Fibroblast of lung (primary cell): ENCODE measurements at regions not wholly inside any gene's neighbourhood (a gene's known extent, or its start where the extent isn't known, plus 50 kb on each side); places are given as distances from the start of the nearest gene placed in this dataset.

Experiments used
- DNase-seq, 2 donors: peaks; one replicate each; pipeline versions ENCODE4 v3.0.0 to v3.0.0-alpha.2; 2010; ENCODE audit warnings: low read depth in 2 of 2
- H2AFZ ChIP-seq: 2 replicates; pipeline ENCODE4 v1.5.1; 2012; ENCODE audit warnings: low read length, control low read depth, inconsistent platforms
- H3K27ac ChIP-seq: 2 replicates; pipeline ENCODE4 v1.5.1; 2011; ENCODE audit warnings: low read length, control low read depth; ENCODE audit not compliant: insufficient read depth
- H3K27me3 ChIP-seq: 2 replicates; pipeline ENCODE4 v1.5.1; 2011; ENCODE audit warnings: mild to moderate bottlenecking, low read length; ENCODE audit not compliant: control insufficient read depth, insufficient read depth
- H3K36me3 ChIP-seq: 2 replicates; pipeline ENCODE4 v1.5.1; 2011; ENCODE audit warnings: low read length; ENCODE audit not compliant: control insufficient read depth, insufficient read depth
- H3K4me1 ChIP-seq: 2 replicates; pipeline ENCODE4 v1.5.1; 2011; ENCODE audit warnings: low read length; ENCODE audit not compliant: control insufficient read depth, insufficient read depth; ENCODE audit errors: extremely low read depth
- H3K4me2 ChIP-seq: 2 replicates; pipeline ENCODE4 v1.5.1; 2011; ENCODE audit warnings: low read length, control low read depth; ENCODE audit not compliant: insufficient read depth; ENCODE audit errors: extremely low read depth
- H3K4me3 ChIP-seq, 4 experiments: fragments of 200-600 bp in 1 of 4; sonication (generic) in 1 of 4; replicated peaks in 1 of 4; 2 replicates each; pipeline ENCODE4 v1.5.1; 2011 to 2016; ENCODE audit warnings: low read length in 4 of 4, low read depth in 3 of 4, mild to moderate bottlenecking in 3 of 4, control low read depth in 2 of 4, inconsistent platforms in 1 of 4, mixed read lengths in 1 of 4; ENCODE audit not compliant: insufficient read depth in 1 of 4; ENCODE audit errors: control extremely low read depth in 1 of 4
- H3K79me2 ChIP-seq: 2 replicates; pipeline ENCODE4 v1.5.1; 2012; ENCODE audit warnings: mild to moderate bottlenecking, low read length, inconsistent platforms; ENCODE audit not compliant: control insufficient read depth, insufficient read depth
- H3K9ac ChIP-seq: 2 replicates; pipeline ENCODE4 v1.5.1; 2011; ENCODE audit warnings: mild to moderate bottlenecking, low read length, control low read depth; ENCODE audit not compliant: insufficient read depth
- H3K9me3 ChIP-seq: 2 replicates; pipeline ENCODE4 v1.5.1; 2012; ENCODE audit warnings: low read depth, low read length; ENCODE audit not compliant: control insufficient read depth, insufficient read depth
- H4K20me1 ChIP-seq: 2 replicates; pipeline ENCODE4 v1.5.1; 2011; ENCODE audit warnings: low read length; ENCODE audit not compliant: control insufficient read depth, insufficient read depth; ENCODE audit errors: extremely low read depth
- CTCF ChIP-seq, 2 donors: IDR thresholded peaks in 1 of 2; conservative IDR thresholded peaks in 1 of 2; 1 replicate in 1 of 2; 2 replicates in 1 of 2; pipeline ENCODE4 v1.5.1; 2011 to 2012; ENCODE audit warnings: low read length in 2 of 2, control low read depth in 1 of 2, inconsistent platforms in 1 of 2, low read depth in 1 of 2, mild to moderate bottlenecking in 1 of 2
- EZH2 ChIP-seq: IDR thresholded peaks from 2 replicates; pipeline ENCODE4 v1.5.1; 2012; ENCODE audit warnings: low read length, control low read depth, mild to moderate bottlenecking; ENCODE audit errors: missing control alignments

- no peaks in the 10 kb centered on the region for H4K20me1 ChIP-seq
- H3K4me3 ChIP-seq, result no peak overlapping the region
- H3K27ac ChIP-seq, result no peak overlapping the region
Observed at GRCh38 chr17:71304498-71305158, 816.2 kb upstream of the SOX9 start.

GRCh38 chr17:71313866-71314265 lies 807.0 kb upstream of the SOX9 start:
- no peak for DNase-seq

More at GRCh38 chr17:71304498-71305158, 816.2 kb upstream of the SOX9 start:
- no peak overlapping the region for H3K4me2 ChIP-seq
- no peaks in the 10 kb centered on the region for H3K9me3 ChIP-seq
- no peak overlapping the region for H2AFZ ChIP-seq
- no peak for DNase-seq
- H3K27me3 ChIP-seq, result no peaks in the 10 kb centered on the region
- no peak for TF ChIP-seq CTCF (conservative IDR thresholded peaks at IDR 0.05 in 1 of 2, IDR thresholded peaks at IDR 0.05 in 1 of 2; ENCODE audit: low read depth in 1 of 2, low read length in 2 of 2)
- no peak for TF ChIP-seq EZH2
- H3K4me1 ChIP-seq, result no peaks in the 10 kb centered on the region
- H3K36me3 ChIP-seq, result no peaks in the 10 kb centered on the region
- H3K9ac ChIP-seq, result no peak overlapping the region
- H3K79me2 ChIP-seq, result no peaks in the 10 kb centered on the region

GRCh38 chr17:71315568-71315967 lies 805.3 kb upstream of the SOX9 start:
- no peaks in the 10 kb centered on the region for H3K27me3 ChIP-seq
- no peak overlapping the region for H3K4me3 ChIP-seq
- no peak overlapping the region for H3K4me2 ChIP-seq
- H3K9ac ChIP-seq, result no peak overlapping the region
- DNase-seq, result no peak
- H3K79me2 ChIP-seq, result no peaks in the 10 kb centered on the region
- no peaks in the 10 kb centered on the region for H3K36me3 ChIP-seq
- H2AFZ ChIP-seq, result no peak overlapping the region
- H4K20me1 ChIP-seq, result no peaks in the 10 kb centered on the region
- TF ChIP-seq EZH2 (no peak), CTCF (conservative IDR thresholded peaks at IDR 0.05 in 1 of 2, IDR thresholded peaks at IDR 0.05 in 1 of 2; ENCODE audit: low read depth in 1 of 2, low read length in 2 of 2) (no peak)
- no peaks in the 10 kb centered on the region for H3K9me3 ChIP-seq
- H3K27ac ChIP-seq, result no peak overlapping the region
- no peaks in the 10 kb centered on the region for H3K4me1 ChIP-seq

More at GRCh38 chr17:71313866-71314265, 807.0 kb upstream of the SOX9 start:
- Histone ChIP-seq H3K4me2 (no peak overlapping the region), H3K4me1 (no peaks in the 10 kb centered on the region), H4K20me1 (no peaks in the 10 kb centered on the region), H3K9me3 (no peaks in the 10 kb centered on the region), H3K36me3 (no peaks in the 10 kb centered on the region), H2AFZ (no peak overlapping the region), H3K79me2 (no peaks in the 10 kb centered on the region), H3K27ac (no peak overlapping the region), H3K9ac (no peak overlapping the region), H3K4me3 (no peak overlapping the region), H3K27me3 (no peaks in the 10 kb centered on the region)
- no peak for TF ChIP-seq EZH2
- no peak for TF ChIP-seq CTCF (conservative IDR thresholded peaks at IDR 0.05 in 1 of 2, IDR thresholded peaks at IDR 0.05 in 1 of 2; ENCODE audit: low read depth in 1 of 2, low read length in 2 of 2)
